ENCODE measurements at regions not wholly inside any gene's neighbourhood (a gene's known extent, or its start where the extent isn't known, plus 50 kb on each side); places are given as distances from the start of the nearest gene placed in this dataset.
"Not testable (repeated sequence)": the region's sequence is repeated elsewhere in the genome, so short reads cannot be mapped to it uniquely, and the experiment has no call there.

- DNase-seq, result no peak
These were observed 236.4 kb downstream of the VRK1 start for GRCh38 chr14:97033556-97034081.

DNA sequence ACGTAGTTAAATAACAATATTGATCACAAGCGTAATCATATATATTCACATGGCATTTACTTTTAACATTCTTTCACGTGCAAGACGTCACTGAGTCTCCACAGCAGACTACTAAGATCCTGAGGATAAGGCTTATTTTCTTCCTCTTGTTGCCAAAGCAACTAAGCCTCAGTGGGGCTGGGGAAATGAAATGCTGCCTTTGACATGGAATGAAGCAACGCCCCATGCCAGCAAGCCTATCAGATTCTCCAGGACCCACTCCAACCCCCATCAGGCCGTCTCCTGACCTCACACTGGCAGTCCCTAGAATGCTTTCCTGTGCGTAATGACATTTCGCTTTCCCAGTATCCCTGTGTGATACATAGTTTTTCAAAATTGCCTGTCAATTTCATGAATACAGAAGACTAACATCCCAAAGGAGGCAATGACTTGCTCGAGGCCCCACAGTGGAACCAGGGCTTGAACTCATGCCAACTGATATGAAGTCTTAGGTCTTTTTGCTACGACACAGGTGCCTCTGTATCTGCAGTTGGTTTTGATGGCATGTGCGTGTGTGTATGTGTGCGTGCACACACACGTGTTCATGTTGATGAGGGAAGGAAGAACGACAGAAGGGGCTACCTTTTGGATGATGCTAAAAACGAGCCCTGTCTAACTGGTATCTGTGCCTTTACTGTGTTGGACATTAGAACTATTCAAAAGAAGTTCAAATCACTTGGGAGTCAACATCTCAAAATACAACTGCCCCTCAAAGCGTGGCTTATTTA, 239.1 kb downstream of the VRK1 start:
- no peak for DNase-seq

DNA sequence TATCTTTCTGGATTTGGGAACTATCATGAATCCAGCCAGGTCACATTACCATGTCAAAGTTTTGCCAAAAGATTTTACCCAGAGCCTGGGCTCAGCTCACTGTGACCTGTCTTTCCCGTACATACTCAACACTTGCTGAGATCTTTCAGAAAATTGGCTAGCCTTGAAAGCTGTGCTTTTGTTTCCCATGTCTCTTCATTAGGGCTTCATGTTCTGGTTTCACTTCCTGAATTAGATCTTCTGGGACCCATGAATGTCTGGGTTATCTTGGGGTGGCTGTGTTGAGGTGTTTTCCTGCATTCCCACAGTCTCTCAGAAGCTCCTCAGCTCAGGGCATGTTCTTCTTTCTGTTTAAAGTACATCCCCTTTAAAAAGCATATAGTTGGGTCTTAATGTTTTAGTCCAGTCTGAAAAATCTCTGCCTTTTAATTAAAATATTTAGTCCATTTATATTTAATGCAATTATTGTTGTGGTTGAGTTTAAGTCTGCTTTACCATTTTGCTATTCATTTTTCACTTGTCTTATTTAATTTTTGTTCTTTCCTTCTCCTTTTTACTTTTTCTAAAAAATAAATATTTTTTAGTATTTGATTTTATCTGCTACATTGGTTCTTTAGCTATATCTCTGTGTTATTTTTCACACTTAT, 242.7 kb downstream of the VRK1 start:
- DNase-seq, result no peak

DNA sequence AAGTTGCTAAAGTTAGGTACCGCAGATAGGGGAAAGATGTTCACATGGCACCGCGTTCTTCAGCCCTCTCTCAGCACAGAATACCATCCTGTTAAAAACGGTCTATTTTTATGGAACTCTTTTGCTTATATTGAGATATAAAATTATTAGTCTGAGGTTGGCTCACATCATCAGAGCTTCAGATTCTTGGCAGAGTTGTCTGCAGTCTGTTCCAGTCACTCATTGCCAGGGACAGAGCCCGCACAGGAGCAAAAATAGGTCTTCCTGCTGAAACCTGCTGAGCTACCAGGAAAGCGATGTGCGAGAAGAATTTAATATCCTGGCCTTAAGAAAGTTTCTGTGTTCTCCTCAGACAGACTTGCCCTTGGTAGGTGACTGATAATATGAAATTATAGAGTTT, 249.8 kb downstream of the VRK1 start:
- no peak for DNase-seq

DNA sequence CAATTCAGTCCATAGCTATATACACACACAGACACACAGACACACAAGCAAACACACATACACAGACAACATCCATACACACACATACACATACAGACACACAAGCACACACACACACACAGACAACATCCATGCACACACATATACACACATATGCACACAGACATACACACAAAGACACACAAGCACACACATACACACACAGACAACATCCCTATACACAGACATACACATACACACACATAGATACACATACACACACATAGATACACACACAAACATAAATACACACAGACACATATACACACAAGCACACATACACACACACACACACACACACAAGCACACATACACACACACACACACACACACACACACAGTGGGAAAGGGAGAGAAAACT, 254.8 kb downstream of the VRK1 start:
- DNase-seq, result no peak

GRCh38 chr14:97053941-97054340, 256.8 kb downstream of the VRK1 start:
- no peak for DNase-seq

DNA sequence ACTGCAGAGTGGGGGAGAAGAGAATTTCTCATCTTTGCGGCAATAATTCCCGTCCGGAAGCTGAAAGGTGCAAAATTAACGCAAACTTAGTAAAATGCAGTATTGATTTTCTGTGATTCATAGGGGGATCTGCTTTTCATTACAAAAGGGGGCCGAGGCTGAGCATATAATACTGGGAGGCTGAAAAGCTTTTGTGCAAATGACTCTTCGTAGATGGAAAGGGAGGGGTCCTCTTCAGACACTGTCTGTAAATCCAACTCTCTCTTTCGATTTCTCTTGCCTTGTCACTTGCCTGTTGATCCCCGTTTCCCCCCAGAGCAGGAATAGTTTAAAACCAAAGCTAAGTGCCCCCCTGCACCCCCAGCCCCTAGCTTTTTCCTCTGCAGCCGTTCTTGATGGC, 258.2 kb downstream of the VRK1 start:
- no peak for DNase-seq

DNA sequence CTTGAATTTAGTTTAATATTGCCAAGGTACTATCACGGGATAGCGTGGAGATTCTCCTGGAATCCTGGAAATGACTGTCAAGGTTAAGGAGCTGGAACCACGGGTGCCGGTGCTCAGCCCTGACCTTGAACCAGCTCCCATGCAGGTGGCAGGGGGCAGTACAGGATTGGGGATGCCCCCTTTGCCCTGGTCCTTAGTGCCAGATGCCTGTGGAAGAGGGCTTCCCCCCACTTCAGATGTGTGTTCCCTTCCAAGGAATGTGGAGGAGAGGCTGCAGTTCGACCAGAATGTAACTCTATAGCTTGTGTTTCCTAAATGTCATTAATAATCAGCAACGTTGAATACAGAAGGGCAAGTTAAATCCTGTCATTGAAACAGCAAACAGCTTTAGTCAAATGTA, 258.9 kb downstream of the VRK1 start:
- DNase-seq, result no peak

GRCh38 chr14:97057238-97058073, 260.3 kb downstream of the VRK1 start:
- no peak for DNase-seq

DNA sequence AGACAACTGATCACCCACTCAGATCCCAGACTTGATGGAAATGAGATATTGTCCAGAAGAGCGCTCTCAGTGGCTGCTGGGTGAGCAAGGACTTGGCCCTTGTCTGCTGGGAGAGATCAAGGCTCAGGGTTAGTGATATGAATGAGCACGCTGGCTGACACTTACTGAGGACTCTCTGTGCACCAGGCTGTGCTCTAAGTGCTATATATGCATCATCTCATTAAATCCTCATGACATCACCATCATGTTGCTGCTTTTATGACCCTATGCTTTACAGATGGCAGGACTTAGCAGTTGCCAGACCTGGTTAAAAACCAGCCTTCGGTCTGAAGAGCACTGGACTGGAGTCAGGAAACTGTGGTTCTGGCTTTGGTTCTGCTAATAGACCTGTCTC, 260.9 kb downstream of the VRK1 start:
- DNase-seq, result no peak

- DNase-seq, result no peak
These were observed 261.4 kb downstream of the VRK1 start for GRCh38 chr14:97058589-97058988.

GRCh38 chr14:97061198-97061597, 264.0 kb downstream of the VRK1 start:
- no peak for DNase-seq

DNA sequence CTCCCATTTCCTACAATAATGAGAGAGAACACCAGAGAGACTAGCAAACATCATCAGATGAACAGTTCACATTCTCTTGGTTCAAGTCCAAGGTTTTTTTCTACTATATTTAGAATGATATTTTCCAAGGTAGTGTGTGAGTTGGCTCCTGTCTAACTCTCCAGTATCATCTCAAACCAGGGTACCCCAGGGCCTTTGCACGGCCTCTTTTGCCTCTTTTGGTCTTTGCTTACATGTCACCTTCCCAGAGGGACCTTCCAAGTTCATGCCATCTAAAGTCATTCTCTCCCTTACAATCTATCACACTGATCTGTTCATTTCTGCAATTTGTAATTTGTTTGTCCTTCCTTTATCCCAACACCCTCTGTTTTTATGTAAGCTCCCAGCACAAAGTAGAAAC, 264.5 kb downstream of the VRK1 start:
- no peak for DNase-seq

DNA sequence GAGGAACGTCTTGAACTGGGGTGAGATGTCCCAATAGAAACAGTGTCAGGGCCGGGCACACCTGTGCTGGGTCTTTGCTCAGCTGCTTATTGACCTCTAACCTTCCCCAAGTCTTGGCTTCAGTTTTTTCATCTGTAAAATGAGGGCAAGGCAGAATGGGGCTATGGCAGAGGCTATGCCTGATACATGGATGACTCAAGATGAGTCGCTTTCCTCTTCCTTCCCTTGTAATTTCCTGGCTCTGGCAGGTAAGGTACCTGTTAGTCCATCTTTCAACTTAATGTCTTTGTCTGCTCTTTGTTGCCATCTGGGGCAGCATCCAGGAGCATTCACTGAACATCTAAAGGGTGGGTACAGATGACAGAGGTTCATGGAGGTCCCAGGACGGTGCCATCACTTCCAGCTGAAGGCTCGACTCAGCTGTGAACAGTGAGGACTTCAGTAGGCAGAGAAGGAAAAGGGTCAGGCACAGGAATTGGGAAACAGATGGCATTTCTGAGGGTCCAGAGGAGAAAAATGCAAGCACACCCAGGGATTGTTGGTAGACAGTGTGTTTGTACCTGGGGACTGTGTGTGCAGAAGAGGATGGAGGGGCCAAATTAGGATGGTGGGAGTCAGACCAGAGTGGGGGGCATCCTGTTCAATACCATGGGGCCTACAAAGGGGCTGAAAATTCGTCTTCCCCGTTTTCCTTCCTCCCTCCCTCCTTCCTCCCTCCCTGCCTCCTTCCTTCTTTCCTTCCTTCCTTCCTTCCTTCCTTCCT, 268.3 kb downstream of the VRK1 start:
- no peak for DNase-seq

GRCh38 chr14:97066068-97066899, 269.1 kb downstream of the VRK1 start:
- no peak for DNase-seq

GRCh38 chr14:97068293-97068692, 271.1 kb downstream of the VRK1 start:
- DNase-seq, result not testable (repeated sequence)

DNA sequence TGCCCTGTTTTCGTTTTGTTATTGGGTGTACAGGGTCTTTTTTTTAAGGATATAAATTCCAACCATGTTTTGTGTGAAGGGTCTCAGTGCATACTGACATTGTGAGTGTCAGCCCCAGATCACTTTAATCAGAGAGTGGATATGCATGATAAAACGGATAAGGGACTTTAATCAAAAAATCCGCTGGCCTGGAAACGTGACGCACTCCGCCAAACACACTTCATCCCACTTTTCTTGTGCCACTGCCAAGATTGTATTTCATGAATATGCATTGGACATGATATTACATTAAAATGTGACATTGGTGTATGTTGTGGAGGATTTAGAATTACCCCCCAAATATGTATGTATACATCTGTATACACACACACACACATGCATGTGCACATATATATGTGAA, 273.1 kb downstream of the VRK1 start:
- no peak for DNase-seq

DNA sequence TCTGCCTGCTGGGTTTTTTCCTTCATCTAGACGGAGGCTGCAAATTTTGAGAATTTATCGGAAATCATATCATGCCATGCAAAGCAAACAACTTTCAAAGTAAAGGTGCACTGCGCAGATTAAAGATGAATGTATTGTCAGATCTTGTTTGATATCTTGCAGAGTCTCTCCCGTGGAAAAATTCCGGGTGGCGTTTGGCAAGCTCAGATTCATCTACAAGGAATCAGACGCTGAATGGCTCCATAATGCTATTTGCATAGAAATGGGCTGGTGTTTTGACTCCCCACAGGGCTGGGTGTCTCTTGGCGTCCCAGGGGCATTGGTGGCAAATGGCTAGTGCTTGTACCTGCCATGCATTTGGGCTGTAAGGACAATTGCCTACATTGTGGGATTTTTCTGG, 274.0 kb downstream of the VRK1 start:
- DNase-seq, result no peak

DNA sequence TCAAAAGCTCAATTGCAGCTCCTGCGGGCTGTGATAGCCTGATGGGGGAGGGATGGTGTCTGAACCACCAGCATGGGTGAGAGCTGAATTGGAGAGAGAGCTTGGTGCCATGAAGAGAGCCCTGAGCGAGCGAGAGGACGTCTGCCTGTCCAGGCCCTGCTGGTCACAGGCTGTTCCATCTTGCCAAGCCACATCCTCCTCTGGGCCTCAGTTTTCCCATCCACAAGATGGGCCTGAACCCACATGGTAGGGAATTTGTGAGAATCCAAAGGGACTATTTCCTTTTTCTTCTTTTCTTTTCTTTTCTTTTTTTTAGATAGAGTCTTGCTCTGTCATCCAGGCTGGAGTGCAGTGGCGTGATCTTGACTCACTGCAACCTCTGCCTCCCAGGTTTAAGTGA, 276.4 kb downstream of the VRK1 start:
- DNase-seq, result no peak

- no peak for DNase-seq
These were observed 277.3 kb downstream of the VRK1 start for GRCh38 chr14:97074456-97074855.

DNA sequence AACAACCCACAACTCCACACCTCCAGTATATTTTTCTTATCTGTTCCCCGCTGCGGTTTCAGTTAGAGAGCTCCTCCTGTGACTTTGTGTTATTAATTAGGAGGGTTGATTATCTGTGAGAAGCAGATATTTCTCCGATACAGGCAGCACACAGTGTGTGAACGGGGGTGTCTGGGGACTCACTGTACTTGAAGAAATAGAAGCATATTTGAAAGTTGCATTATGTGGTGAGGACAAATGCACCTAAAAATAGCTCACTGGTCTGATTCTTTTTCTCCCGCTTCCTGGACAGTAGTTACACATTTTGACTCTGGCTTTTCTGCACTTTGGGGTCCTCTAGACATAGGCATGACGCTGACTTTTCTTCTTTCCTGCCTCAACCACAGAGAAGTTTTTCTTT, 277.7 kb downstream of the VRK1 start:
- no peak for DNase-seq

DNA sequence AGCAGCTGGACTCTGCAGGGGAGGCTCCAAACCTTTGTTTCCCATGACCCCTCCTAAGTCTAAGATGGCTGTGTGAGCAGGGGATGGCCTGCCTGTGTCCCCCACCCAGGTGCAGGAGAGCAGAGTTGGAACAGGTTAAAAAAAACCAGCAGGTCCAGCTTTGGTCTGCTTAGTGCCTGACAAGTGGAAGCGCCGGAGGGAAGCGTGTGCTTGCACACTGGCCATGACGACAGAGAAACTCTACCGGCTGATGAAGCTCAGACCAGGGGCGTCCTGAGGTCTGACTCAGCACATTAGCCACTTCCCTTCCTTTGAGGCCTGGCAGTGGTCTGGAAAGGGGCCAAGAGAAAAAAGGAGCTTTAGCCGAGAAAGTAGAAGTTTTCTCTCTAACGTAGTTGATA, 280.1 kb downstream of the VRK1 start:
- DNase-seq, result peak in 1 of 2 experiments; percentile 6

Data from SHP77 (cell line).